C4-2B (cell line): ENCODE measurements at regions not wholly inside any gene's neighbourhood (a gene's known extent, or its start where the extent isn't known, plus 50 kb on each side); places are given as distances from the start of the nearest gene placed in this dataset.

Source experiments
- CTCF ChIP-seq: fragments of 450-650 bp; conservative IDR thresholded peaks from 2 replicates; pipeline ENCODE4 v1.5.1; 2017; ENCODE audit warnings: mild to moderate bottlenecking
- ZFX ChIP-seq: fragments of 450-650 bp; IDR thresholded peaks from 2 replicates; pipeline ENCODE4 v1.6.1; 2017

- TF ChIP-seq CTCF (no peak), ZFX (no peak)
These were observed 226.5 kb upstream of the PITRM1 start for GRCh38 chr10:3398825-3399646.
